ENCODE measurements at regions not wholly inside any gene's neighbourhood (a gene's known extent, or its start where the extent isn't known, plus 50 kb on each side); places are given as distances from the start of the nearest gene placed in this dataset.

DNA sequence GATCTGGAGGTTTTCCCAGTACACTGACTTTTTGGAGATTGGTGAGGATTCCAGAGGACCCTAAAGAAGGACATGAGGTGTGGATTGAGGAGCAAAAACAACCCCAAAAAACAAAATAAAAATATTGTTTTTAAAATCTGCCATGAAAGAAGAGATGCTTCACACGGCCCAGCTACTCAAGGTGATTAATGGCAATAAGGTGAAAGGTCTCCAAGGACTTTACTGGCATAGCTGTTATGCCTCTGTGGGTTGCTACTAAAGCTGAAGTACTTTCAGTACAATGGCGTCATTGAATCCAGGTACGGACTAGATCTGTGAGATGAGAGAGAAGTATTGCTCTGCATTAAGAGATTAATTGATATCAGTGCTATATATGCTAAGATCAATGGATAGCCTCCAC is 606.4 kb downstream of the TDRD15 start:
- TF ChIP-seq, protein P1, sequence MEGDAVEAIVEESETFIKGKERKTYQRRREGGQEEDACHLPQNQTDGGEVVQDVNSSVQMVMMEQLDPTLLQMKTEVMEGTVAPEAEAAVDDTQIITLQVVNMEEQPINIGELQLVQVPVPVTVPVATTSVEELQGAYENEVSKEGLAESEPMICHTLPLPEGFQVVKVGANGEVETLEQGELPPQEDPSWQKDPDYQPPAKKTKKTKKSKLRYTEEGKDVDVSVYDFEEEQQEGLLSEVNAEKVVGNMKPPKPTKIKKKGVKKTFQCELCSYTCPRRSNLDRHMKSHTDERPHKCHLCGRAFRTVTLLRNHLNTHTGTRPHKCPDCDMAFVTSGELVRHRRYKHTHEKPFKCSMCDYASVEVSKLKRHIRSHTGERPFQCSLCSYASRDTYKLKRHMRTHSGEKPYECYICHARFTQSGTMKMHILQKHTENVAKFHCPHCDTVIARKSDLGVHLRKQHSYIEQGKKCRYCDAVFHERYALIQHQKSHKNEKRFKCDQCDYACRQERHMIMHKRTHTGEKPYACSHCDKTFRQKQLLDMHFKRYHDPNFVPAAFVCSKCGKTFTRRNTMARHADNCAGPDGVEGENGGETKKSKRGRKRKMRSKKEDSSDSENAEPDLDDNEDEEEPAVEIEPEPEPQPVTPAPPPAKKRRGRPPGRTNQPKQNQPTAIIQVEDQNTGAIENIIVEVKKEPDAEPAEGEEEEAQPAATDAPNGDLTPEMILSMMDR (IDR thresholded peaks at IDR 0.05; ENCODE audit: low read depth, low read length), result no peak
- no peak for DNase-seq (ENCODE audit: extremely low read depth, low read depth)

DNA sequence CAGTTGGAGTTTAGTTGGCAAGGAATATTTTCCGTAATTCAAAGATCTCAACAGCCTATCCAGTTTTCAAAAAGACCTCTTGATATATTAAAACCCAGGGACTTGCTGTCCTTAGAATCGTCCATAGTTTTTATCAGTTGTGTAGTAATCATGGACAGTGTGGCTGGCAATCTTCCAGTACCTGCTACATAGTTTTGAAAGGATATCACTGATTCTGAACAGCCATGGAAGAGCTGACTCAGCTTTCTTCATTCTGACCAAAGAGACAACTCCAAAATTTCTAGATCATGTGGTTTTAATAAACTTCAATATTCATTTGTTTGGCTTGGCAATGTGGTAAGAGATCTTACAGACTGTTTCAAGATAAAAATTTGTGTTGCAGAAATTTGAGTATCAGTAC is 616.7 kb downstream of the TDRD15 start:
- DNase-seq (ENCODE audit: extremely low read depth, low read depth), result no peak
- TF ChIP-seq, protein P1 (IDR thresholded peaks at IDR 0.05; ENCODE audit: low read depth, low read length), result no peak

DNA sequence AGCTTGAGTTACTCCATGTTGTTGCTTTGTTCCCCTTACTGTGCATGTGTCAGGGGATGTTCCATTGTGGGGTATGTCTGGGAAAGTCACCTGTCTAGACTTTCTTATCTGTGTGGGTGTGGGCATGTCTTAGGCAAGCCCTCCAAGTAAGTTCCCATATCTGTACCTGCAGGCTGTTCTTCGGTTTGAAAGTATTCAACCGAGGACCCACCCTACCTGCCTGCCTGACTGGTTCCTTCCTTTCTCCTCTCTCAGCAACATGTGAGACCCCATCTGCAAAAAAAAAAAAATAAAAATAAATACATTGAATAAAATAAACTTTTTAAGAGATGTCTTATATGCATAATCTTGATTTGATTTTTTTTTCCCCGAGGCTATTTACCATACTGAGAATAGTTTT is 622.7 kb downstream of the TDRD15 start:
- TF ChIP-seq, protein P1 (IDR thresholded peaks at IDR 0.05; ENCODE audit: low read depth, low read length), result no peak
- no peak for DNase-seq (ENCODE audit: extremely low read depth, low read depth)

DNA sequence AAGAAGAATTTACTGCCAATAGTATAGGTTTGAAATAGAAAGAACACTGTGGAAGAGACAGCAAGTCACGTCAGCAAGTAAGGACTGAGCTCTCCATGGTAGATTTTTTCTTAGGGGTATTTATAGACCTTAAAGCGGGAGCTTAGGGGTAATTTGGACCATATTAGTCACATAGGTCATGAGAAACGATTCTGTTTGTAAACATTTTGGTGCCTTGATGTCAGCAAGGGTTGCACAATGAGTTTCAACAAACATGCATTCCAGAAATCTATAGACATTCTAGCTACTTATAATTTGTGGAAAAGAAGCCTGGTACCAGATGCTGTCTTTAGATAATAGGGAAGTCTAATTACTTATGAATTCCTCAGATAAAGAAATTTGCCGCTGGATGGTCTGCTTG is 624.7 kb downstream of the TDRD15 start:
- TF ChIP-seq, protein P1 (IDR thresholded peaks at IDR 0.05; ENCODE audit: low read depth, low read length), result no peak
- no peak for DNase-seq (ENCODE audit: extremely low read depth, low read depth)

DNA sequence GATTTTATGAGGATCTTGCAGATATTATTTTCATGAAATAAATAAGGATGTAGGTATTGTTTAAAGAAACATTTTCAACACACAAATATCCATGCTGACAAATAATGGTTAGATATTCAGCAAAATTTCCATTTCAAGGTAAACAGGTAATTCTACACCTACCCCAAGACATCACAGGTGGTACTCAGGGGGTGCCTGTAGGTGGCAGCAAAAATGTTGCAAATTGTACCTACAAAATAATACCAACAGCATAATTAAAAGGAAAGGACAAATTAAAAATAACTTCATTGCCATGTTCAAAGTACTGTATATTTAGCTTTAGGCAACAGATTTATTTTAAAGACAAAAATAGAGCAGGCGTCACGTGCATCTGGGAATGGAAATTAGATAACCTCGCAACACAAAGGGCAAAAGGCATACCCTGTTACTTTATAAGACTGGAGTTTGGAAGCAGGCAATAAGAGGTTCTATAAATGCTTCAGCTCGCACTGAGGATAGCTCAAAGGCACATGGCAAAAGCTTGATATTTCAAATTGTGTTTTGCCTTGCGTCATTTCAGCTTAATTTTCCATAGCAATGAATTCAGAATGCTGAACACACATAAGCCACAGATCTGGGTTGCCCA is 630.5 kb downstream of the TDRD15 start:
- no peak for DNase-seq (ENCODE audit: extremely low read depth, low read depth)
- TF ChIP-seq, protein P1 (IDR thresholded peaks at IDR 0.05; ENCODE audit: low read depth, low read length), result no peak

DNA sequence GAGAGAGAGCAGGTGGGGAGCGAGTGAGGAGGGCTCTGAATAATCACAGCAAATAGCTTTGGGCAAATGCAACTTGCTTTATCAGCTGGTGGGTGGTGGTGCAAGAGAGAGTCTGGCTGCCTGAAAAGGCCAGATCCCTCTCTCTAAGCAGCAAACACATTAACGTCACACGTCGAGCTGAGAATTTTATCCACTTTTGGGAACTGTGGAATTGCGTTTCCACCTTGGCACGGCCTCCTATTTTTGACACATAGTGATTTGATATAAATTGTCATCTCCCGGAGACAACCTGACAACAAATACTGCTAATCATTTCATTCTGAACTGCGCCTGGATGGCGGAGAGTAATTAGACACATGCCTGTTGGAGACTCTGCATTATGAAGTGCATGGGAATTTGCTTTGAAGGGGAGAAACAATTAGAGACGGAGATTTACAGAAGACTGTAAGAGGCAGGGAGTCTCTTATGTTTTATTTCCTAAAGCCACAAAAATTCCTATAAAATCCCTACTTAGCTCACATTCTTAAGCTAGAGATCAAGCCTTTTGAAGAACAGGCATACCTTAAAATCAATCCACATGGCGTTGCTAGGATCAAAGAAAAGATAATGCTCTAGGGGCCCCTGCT is 634.1 kb downstream of the TDRD15 start:
- no peak for DNase-seq (ENCODE audit: extremely low read depth, low read depth)
- TF ChIP-seq, protein P1 (IDR thresholded peaks at IDR 0.05; ENCODE audit: low read depth, low read length), result no peak

DNA sequence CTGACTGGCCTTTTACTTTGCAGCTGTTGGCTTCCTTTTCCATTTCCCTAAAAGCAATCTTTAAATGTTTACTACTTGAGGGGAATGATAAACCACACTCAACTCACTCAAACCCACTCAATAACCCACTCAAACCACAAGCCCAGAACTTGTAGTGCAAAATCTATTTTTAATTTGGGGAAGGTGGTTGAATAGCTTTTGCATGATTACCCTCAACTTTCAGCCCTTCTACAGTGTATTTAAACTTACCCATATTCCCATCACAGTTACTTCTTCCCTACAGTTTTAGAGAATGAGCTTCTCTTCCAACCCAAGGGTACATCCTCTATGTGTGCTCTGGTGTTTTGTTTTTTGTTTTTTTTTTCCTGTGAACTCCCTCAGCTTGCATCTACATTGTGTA is 636.1 kb downstream of the TDRD15 start:
- no peak for DNase-seq (ENCODE audit: extremely low read depth, low read depth)
- TF ChIP-seq, protein P1 (IDR thresholded peaks at IDR 0.05; ENCODE audit: low read depth, low read length), result no peak
